ENCODE measurements at regions not wholly inside any gene's neighbourhood (a gene's known extent, or its start where the extent isn't known, plus 50 kb on each side); places are given as distances from the start of the nearest gene placed in this dataset.

DNA sequence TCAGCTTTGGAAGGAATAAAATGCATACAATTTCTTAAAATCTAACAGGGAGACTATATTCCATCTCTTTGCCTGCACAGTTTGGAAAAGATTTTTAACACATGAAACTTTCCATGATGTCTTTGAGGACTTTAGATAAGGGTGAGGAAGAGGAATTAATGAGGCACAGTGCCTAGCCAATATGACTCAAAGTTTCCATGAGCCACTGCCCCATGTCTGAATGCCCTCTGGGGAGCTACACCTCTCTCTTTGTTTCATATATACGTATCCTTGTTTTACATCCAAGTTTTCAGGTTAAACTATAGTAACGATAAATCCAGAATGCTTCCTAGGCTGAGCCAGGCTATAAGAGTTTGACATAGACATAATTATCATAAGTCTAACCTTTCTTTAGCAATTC is 349.3 kb upstream of the TLE4 start:
- no peak for FAIRE-seq

DNA sequence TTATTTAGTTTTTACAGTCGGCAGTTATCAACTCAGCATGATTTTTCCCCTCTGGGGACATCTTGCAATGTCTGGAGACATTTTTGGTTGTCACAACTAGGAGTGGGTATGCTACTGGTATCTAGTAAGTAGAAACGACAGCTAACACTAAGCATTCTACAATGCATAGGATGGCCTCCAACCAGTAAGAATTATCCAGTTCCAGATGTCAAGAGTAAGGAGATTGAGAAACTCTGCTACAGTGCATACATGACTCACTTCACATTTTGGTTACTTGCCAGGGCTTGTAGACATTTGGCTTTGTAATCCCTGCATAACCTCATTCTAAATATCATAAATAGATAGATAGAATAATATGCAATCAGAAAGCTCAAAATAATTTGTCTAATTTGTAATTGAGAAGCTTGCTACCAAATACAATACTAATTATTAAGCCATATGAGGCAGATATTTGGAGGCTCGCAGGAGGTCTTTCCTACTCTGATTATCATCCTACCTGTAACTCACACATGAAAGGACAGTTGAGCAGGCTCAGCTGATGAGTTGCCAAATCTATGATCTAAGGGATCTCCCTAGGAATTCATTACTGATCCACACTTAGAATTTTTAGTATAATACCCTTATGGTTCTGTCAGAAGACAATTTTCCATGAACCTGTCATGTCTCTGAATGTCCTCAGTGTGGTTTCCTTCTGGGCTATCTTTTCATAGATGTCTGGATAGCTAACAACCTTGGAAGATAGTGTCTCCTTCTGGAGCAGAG is 346.9 kb upstream of the TLE4 start:
- no peak for FAIRE-seq

GRCh38 chr9:79233542-79233941 is 338.2 kb upstream of the TLE4 start:
- FAIRE-seq: no peak

DNA sequence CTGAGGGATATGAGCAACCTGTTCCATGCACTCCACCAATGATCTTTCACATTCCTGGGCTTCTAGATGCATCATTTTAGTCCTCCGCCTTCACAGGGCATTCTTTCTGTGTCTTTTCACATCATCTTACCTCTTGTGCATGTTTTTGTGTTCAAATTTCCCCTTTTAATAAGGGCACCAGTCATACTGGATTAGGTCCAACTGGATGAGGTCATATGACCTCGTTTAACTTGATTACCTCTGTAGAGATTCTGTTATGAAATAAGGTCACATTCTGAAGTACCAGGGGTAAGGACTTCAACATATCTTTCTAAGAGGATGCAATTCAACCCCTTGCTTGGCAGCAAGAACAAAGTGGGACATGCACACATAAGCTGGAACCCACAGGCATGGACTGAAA is 335.3 kb upstream of the TLE4 start:
- FAIRE-seq: no peak

DNA sequence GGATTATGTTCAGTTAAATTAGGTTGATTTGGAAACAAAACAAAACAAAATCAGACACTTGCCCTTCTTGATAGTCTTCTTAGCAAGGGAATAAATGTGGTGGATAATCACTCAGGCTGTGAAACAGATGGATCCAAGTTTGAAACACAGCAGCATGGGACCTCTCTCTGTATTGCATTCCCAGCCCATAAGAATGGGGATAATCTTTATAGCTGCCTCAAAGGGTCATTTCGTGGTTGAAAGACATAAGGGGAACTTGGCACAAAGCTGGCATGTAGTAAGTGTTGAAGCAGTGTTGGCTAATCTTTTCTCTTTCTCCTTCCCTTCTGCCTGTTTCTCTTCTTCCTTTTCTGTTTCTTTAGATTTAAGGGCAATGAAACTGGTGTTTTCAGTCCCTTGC is 333.9 kb upstream of the TLE4 start:
- FAIRE-seq: no peak

- FAIRE-seq: no peak
These were observed 331.0 kb upstream of the TLE4 start for GRCh38 chr9:79240774-79241173.

DNA sequence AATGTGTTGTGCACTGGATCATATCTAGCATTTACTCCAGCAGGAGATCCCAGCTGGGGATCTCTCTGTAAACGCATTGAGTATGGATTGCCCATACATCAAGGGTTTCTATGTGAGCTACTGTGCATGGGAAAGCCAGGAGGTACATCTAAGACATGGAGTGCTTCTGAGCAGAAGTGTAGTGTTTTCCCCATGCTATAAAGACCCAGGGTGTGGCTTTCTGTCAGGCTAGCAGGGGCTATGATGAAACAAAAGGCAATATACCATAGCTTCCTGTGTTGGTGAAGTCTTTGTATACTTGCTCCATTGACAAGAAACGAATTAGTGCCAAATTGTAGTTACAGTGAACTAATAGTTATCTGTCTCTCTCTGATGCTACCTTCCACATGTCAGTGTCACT is 329.3 kb upstream of the TLE4 start:
- no peak for FAIRE-seq

DNA sequence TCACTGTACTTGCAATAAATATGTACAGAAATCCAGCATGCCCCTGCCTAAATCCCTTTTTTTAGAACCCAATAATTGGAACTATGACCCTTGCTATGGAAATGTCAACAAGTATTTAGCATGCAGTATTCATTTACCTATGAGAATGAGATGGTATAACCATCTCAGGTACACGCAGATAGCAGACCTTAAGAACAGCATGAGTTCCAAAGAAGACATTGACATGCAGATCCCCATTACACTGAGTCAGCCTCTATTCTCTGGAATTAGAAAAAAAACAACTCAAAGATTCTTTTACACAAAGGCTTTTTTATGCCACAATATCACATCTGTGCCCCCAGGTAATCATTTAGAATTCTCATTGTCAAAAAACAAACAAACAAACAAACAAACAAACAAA is 325.6 kb upstream of the TLE4 start:
- no peak for FAIRE-seq

DNA sequence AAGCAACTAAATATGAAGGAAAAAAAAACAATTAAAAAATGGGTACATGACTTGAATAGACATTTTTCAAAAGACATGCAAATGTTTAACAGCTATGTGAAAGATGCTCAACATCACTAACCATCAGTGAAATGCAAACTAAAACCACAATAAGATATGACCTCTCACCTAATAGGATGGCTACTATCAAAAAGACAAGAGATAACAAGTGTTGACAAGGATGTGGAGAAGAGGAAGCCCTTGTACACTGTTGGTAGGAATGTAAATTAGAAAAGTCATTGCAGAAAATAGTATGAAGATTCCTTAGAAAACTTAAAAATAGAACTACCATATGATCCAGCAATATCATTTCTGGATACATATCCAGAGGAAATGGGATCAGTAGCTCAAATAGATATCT is 324.7 kb upstream of the TLE4 start:
- FAIRE-seq: no peak

DNA sequence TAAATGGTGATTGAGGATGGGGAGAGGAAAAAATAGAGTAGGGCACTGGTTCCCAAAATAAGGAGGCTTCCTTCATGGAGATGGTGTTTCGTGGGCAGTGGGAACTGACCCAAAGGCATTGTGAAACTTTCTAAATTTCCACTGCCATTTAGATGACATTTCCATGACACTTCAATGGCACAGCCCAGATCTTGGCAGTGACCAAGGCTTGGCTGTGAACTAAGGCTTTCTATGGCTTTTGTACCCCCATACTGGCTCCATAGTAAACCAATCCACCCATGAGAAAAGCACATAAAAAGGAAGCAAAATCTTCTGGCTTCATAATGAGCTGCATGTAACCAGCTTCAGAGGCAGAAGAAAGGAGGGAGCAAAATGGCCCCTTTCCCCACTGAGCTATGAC is 321.0 kb upstream of the TLE4 start:
- no peak for FAIRE-seq

DNA sequence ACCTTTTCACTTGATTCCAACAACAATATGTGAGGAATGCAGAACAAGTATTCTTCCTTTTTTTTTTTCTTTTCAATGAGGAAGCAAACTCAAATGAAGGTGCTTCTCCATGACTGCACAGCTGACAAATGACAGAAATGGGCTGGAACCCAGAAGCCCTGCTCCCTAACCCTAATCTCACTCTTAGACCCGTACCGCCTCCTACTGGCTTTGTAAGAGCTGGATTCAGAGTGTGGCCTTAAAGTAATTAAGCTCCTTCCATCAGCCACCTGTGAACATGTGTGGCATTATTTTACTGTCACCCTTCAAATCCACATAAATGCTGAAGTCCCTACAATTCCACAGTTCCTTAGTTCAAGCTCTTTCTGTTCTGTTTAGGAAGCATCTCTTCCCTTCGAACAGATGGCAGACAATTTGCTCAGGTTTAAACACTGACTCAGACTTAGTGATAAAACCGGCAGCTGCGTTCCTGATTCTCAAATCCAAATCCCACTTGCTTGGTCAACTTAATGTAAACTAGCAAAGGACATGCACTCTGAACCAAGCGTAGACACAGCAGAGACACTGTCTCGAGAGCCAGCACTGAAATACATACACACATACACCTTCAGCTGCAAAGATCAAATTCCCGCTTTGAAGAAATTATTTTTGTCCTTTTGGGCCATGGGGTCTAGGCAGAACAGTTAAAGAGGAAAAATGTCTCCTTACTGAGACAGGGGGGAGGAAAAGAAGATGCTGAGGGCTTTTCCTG is 316.7 kb upstream of the TLE4 start:
- FAIRE-seq: no peak

DNA sequence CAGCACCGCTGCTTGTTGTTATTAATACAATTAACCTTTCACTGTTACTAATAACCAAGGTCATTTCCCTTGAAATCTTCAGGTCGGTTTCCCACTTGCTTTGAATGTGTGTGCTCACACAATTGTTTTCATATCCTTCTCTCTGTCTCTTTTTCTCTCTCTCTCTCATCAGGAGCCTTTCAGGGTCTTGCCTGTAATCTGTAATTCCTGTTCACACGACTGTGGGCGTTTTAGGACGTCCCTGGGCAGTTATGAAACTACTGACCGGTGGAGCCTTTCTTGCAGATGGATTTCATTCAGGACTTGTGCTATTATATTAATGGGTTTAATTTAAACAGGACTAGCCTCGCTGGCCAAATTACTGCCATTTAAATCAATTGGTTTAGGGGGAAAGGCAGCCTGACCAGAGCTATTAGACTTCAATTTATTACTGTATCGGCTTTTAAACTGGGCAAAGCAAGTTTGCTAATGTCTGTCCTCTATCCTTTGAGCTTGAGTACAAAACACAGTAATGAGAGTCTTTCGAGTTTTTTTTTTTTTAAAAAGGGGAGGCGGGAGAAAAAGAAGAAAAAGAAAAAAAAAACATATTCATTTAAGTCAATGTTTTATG is 316.0 kb upstream of the TLE4 start:
- no peak for FAIRE-seq

DNA sequence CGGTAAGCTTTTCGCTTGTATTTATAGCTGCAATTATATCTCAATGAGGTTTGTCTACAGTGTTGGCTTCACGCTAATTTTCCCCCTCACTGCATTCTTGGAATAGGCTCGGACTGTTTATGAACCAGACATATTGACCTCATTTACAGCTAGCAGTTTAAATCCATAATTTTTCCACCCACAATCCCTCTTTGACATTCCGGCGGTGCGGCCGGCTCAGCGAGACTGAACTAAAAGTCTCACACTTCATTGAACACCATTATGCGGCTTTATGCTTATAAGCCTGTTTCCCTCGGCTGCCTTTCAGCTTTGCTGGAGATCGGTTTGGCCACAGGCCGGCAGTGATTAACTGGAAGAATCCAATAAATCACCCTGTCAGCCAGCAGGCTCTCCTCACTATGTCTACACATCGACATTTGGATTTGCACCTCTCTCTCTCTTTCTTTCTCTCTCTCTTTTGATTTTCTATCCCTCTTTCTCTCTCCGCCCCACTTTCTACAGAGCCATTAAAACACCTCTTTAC is 315.0 kb upstream of the TLE4 start:
- no peak for FAIRE-seq

DNA sequence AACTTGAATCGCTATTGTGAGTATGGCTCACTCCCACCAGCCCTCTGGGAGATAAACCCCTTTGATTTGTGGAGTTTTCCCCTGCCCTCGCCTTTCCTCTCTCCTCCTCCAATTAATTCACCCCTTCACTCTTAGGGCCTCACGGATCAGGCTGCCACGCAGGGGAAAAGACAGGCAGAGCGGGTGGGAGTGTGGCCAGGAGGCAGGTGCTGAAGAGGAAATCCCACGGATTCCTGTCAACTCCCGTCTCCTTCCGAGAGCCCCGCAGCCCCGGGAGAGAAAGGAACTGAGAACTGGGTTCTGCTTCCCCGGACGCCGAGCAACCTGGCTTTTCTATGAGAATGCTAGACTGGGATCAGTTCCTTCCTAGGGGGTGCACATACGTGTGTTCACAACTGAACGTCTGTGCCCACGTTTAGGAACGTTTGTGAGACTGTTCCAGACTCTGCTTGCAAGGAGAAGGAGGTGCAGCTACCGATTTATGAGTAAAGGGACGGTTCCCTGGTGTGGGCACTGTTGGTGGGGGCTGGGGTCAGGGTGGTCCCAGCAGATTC is 314.5 kb upstream of the TLE4 start:
- no peak for FAIRE-seq

- FAIRE-seq: no peak
These were observed 313.9 kb upstream of the TLE4 start for GRCh38 chr9:79257790-79258351.

GRCh38 chr9:79259858-79260257 is 311.9 kb upstream of the TLE4 start:
- FAIRE-seq: no peak

DNA sequence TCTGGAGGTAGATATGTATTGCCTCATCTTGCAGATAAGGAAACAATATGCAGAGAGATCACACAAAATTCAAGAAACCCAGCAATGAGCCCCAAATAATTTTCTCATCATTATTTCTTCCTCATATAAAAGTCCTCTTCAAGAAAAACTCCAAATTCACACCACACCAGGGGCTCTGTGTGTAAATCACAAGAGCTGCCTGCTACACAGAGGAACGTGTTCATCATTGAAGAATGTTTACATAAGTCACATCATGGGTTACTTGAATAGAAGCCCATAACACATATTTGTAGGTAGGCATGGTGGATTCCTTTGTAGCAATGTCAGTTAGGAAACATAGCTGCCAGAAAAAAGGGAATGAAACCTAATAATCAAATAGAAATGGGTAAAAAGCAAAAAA is 308.1 kb upstream of the TLE4 start:
- no peak for FAIRE-seq

DNA sequence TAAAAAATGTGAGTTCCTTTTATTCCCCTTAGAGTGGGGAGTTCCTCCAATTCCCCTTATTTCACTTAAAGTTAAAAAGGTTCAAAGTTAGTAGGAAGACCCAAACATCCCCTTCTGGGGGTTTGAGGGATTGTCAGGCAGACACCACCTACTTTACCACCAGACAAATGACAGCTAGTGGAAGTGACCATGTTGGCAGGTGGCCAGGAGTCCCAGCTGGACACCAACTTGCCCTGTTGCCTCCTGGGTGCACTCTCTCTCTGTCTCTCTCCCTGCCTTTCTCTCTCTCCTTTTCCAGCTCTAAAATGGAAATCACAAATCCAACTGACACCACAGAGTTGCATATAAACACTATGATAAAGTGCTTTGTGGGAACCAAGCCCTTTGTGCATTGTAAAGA is 307.7 kb upstream of the TLE4 start:
- FAIRE-seq: no peak

- FAIRE-seq: no peak
These were observed 307.0 kb upstream of the TLE4 start for GRCh38 chr9:79264511-79265355.

DNA sequence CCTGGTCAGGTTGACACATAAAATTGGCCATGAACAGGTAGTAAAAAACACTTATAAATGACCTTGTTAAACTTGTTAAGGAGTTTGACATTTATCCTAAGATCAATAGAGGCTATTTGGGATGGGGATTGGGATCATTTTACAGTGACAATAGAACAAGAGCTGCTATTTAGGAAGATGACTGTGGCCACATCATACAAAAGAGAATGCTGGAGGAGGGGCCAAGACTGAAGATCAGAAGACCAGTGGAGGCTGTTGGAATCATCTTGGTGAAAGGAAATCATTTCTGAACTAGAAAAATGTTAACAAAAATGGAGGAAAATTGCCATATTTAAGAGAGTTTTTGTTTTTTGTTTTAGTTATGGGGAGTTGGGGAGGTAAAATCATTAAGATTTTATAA is 304.8 kb upstream of the TLE4 start:
- no peak for FAIRE-seq

GRCh38 chr9:79268806-79269205 is 303.0 kb upstream of the TLE4 start:
- no peak for FAIRE-seq

DNA sequence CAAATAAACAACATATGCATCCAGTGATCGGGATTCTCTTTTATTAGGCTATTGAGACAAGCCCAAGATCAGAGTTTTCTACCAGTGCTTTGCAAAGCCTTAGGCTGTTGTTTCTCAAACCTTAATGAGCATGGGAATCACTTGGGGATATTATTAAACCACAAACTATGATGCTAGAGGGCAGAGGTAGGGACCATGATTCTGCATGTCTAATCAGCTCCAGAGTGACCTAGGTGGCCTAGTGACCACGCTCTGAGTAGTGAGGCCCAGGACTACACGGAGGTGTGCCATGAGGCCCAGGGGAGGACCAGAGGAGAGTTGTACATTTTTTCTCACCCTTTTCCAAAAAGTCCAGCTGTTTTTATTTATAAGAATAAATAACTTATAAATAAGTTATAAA is 298.5 kb upstream of the TLE4 start:
- FAIRE-seq: no peak

Measured in endometrium (tissue), 2 donors.